Heart right ventricle (tissue), 16 donors: ENCODE measurements at regions not wholly inside any gene's neighbourhood (a gene's known extent, or its start where the extent isn't known, plus 50 kb on each side); places are given as distances from the start of the nearest gene placed in this dataset.
A peak's percentile ranks its signal among the peaks of the same experiment; 100 is the strongest.

Experiments
- ATAC-seq, 8 donors: fragments of 200-7000 bp; cut with Tn5 transposase; one replicate each; pipeline ENCODE4 v1.9.1; 2020; ENCODE audit warnings: mild to moderate bottlenecking in 8 of 8, moderate library complexity in 8 of 8, moderate number of reproducible peaks in 1 of 8
- DNase-seq, 2 donors: peaks; one replicate each; pipeline ENCODE4 v3.0.0-alpha.2; 2020
- H3K27ac ChIP-seq, 10 donors: fragments of 200-600 bp; sonication (generic) in 2 of 10; one replicate each; pipeline versions ENCODE4 v1.5.0 to v1.8.0; 2020 to 2022; ENCODE audit warnings: mild to moderate bottlenecking in 3 of 10
- H3K27me3 ChIP-seq, 7 donors: fragments of 200-600 bp; one replicate each; pipeline ENCODE4 v1.8.0; 2021 to 2022; ENCODE audit warnings: mild to moderate bottlenecking in 2 of 7
- H3K36me3 ChIP-seq, 9 donors: fragments of 200-600 bp; sonication (generic) in 1 of 9; one replicate each; pipeline versions ENCODE4 v1.5.0 to v1.8.0; 2020 to 2022; ENCODE audit warnings: mild to moderate bottlenecking in 2 of 9
- H3K4me1 ChIP-seq, 9 donors: fragments of 200-600 bp; sonication (generic) in 1 of 9; one replicate each; pipeline versions ENCODE4 v1.5.0 to v1.8.0; 2020 to 2022; ENCODE audit warnings: mild to moderate bottlenecking in 4 of 9
- H3K4me3 ChIP-seq, 10 donors: fragments of 200-600 bp; sonication (generic) in 2 of 10; one replicate each; pipeline versions ENCODE4 v1.5.0 to v1.8.0; 2020 to 2022; ENCODE audit warnings: mild to moderate bottlenecking in 7 of 10, moderate library complexity in 2 of 10
- H3K9me3 ChIP-seq, 11 donors: fragments of 200-600 bp in 10 of 11; sonication (generic) in 2 of 11; one replicate each; pipeline versions ENCODE4 v1.5.0 to v1.8.0; 2013 to 2022; ENCODE audit warnings: mild to moderate bottlenecking in 2 of 11, control low read depth in 1 of 11, moderate library complexity in 1 of 11
- CTCF ChIP-seq, 9 donors: fragments of 200-600 bp; sonication (generic) in 2 of 9; IDR thresholded peaks; one replicate each; pipeline versions ENCODE4 v1.5.0 to v1.8.0; 2021 to 2022; ENCODE audit warnings: antibody characterized with exemption in 9 of 9, mild to moderate bottlenecking in 5 of 9, moderate library complexity in 1 of 9
- WGBS, 2 donors: extraction: QIAGEN DNeasy Blood & Tissue Kit; methylation state at CpG; one replicate each; pipeline ENCODE4 v1.1.7; 2013; ENCODE audit warnings: inconsistent platforms in 1 of 2; 5-methylcytosine and 5-hydroxymethylcytosine counted together
- intact Hi-C, 10 donors: fragments of 100-400 bp; cut with DNase I; formaldehyde crosslinking; loops; one replicate each; pipeline versions ENCODE4 v1.11.1 to v1.14.2; 2022
- donor health status: Arrhythmogenic right ventricular cardiomyopathy.
- donor health status: ischemic (EF 13 %, LVEDD 7.1; RV severe dilation, severe dysfunction).
- donor health status: healthy with polysubstance abuse.
- donor health status: DM: no; HTN: yes; CAD: no.
- donor health status: DM: no; HTN: no; CAD: no.
- donor health status: ischemic (EF 25% LVEDD 6.9; RV normal size, moderate dysfunction).
- donor health status: ischemic (EF 25% LVEDD 5.7; RV mildly dilated, moderate dysfunction).
- donor health status: healthy.
- donor health status: DM: yes; HTN: yes; CAD: no.
- donor health status: Ischemic cardiomyopathy.
- donor health status: ischemic (EF 35%, LVEDD 5.7; RV mildly dilated, moderate dysfunction).
- donor health status: nonischemic (EF 11% LVEDD 7.7; RV severe dilation, severe dysfunction).
- donor health status: DM: yes; HTN: yes; CAD: no.
- donor health status: PGD.
- donor health status: ischemic (EF 29% LVEDD 5.4; RV normal size, mild dysfunction).
- donor health status: nonischemic (EF 23%, LVEDD 6.1; RV moderate dilation, normal function).

DNA sequence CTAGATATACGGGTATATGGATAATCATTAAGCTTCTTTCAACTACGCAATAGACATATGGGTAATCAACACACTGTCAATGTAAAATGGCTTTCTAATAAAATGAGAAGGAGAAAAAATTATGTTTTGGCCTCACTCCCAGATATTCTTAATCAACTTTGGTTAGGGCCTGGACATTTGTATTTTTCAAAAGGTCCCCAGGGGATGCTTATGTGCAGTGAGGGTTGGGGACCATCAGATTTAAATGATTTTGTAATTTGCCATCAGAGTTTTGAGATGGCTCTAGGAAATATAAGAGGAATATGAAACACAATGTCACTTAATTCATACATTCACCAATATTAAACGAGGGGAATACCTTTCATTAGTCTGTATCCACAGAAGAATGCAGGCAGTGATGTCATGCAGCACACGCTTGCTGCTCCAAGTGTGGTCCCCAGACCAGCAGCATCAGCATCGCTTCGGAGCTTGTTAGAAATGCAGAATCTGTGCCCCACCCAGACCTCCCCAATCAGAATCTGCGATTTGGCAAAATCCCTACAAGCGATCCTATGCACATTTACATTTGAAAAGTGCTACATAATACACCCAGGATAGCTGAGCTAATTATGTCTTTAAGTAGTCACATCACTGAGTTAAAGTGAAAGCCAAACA, 75.1 kb downstream of the INHBA start:
- H3K4me1 ChIP-seq, result peaks cover 0 to 24% (median 0%) of the 10 kb centered on the region in 9 donors

DNA sequence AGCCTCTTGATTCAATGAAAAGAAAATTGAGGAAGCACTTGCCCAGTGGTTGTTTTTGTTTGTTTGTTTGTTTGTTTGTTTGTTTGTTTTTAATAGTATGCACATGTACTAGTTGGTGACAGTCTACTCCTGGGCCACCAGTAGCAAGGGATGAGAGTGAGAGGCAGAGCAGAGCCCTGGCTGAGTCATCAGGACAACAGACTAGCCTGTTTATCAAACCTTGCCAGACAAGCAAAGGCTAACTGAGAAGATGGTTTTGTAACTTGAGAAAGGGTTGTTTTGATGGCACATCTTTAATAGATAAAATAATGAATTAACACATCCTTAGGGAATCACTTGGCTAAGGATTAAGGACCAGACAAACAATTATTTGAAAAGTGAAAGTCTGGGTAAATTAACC, 78.1 kb downstream of the INHBA start:
- peaks cover 0 to 21% (median 0%) of the 10 kb centered on the region in 9 donors for H3K4me1 ChIP-seq
- H3K4me3 ChIP-seq, result no peak overlapping the region
- H3K27ac ChIP-seq, result no peak overlapping the region
- H3K9me3 ChIP-seq, result no peaks in the 10 kb centered on the region
- DNase-seq, result no peak
- no peaks in the 10 kb centered on the region for H3K36me3 ChIP-seq
- no peak for ATAC-seq
- no peak for TF ChIP-seq CTCF (IDR thresholded peaks at IDR 0.05)
- intact Hi-C loops, result no loop called here
- no peaks in the 10 kb centered on the region for H3K27me3 ChIP-seq

More for the DNA sequence above, 75.1 kb downstream of the INHBA start:
- Histone ChIP-seq H3K27ac (peak overlapping the region in 5 of 10 donors; percentile 59 to 79 (median 75)), H3K9me3 (peaks cover 0 to 5% (median 0%) of the 10 kb centered on the region in 11 donors), H3K27me3 (no peaks in the 10 kb centered on the region), H3K36me3 (no peaks in the 10 kb centered on the region), H3K4me3 (no peak overlapping the region)
- DNase-seq (no peak), ATAC-seq (no peak)
- no peak for TF ChIP-seq CTCF (IDR thresholded peaks at IDR 0.05)
- intact Hi-C loops, result no loop called here
- 60 to 68% methylated on average over 8 of the region's 8 CpGs for WGBS, 2 donors

- H3K4me1 ChIP-seq, result no peaks in the 10 kb centered on the region
- no peak for TF ChIP-seq CTCF (IDR thresholded peaks at IDR 0.05)
- 73 to 86% methylated on average over 7 of the region's 7 CpGs for WGBS, 2 donors
- H3K36me3 ChIP-seq, result no peaks in the 10 kb centered on the region
- no peak overlapping the region for H3K27ac ChIP-seq
- H3K9me3 ChIP-seq, result no peaks in the 10 kb centered on the region
- no peak overlapping the region for H3K4me3 ChIP-seq
- intact Hi-C loops, result no loop called here
- no peak for ATAC-seq
- DNase-seq, result no peak
- H3K27me3 ChIP-seq, result no peaks in the 10 kb centered on the region
These were observed 80.7 kb downstream of the INHBA start for GRCh38 chr7:41621953-41622831.

DNA sequence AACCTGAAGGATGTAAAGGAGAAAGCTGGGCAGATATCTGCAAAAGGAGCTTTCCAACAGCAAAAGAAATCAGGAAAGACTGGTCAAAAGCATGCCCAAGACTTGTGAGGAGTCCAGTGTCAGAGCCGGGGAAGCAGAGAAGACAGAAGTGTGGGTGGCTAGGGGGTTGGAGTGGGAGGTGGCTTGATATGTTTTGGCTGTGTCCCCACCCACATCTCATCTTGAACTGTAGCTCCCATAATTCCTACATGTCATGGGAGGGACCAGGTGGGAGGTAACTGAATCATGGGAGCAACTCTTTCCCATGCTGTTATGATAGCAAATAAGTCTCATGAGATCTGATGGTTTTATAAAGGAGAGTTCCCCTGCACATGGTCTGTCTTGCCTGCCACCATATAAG, 84.9 kb downstream of the INHBA start:
- Histone ChIP-seq H3K9me3 (no peaks in the 10 kb centered on the region), H3K4me1 (no peaks in the 10 kb centered on the region), H3K27me3 (no peaks in the 10 kb centered on the region), H3K27ac (no peak overlapping the region), H3K4me3 (no peak overlapping the region), H3K36me3 (no peaks in the 10 kb centered on the region)
- ATAC-seq (no peak), DNase-seq (no peak)
- WGBS, 2 donors, result 87 to 98% methylated on average over 1 of the region's 1 CpG
- intact Hi-C loops, result no loop called here
- no peak for TF ChIP-seq CTCF (IDR thresholded peaks at IDR 0.05)
